ENCODE measurements at regions not wholly inside any gene's neighbourhood (a gene's known extent, or its start where the extent isn't known, plus 50 kb on each side); places are given as distances from the start of the nearest gene placed in this dataset.

- TF ChIP-seq CTCF (conservative IDR thresholded peaks at IDR 0.05) (no peak), EZH2 (IDR thresholded peaks at IDR 0.05; ENCODE audit: low read depth) (no peak)
Measured at GRCh38 chr3:175902226-175902625, 1043.1 kb downstream of the NAALADL2 start.

Measured in PC-9 (cell line).